ENCODE measurements at regions not wholly inside any gene's neighbourhood (a gene's known extent, or its start where the extent isn't known, plus 50 kb on each side); places are given as distances from the start of the nearest gene placed in this dataset.

DNA sequence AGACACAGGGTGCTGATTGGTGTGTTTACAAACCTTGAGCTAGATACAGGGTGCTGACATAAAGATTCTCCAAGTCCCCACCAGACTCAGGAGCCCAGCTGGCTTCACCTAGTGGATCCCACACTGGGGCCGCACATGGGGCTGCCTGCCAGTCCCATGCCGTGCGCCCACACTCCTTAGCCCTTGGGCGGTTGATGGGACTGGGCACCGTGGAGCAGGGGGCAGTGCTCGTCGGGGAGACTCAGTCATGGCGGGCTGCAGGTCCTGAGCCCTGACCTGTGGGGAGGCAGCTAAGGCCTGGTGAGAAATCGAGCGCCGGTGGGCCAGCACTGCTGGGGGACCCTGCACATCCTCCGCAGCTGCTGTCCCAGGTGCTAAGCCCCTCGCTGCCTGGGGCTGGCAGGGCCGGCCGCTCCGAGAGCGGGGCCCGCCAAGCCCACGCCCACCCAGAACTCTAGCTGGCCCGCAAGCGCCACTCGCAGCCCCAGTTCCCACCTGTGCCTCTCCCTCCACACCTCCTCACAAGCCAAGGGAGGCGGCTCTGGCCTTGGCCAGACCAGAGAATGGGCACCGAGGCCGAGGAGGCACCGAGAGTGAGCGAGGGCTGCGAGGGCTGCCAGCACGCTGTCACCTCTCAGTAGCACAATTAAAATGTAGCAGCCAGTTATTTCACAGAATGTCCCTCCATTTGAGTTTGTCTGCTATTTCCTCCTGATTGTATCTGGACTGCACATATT lies 76.1 kb upstream of the PNPLA4 start:
- TF ChIP-seq, protein P1, sequence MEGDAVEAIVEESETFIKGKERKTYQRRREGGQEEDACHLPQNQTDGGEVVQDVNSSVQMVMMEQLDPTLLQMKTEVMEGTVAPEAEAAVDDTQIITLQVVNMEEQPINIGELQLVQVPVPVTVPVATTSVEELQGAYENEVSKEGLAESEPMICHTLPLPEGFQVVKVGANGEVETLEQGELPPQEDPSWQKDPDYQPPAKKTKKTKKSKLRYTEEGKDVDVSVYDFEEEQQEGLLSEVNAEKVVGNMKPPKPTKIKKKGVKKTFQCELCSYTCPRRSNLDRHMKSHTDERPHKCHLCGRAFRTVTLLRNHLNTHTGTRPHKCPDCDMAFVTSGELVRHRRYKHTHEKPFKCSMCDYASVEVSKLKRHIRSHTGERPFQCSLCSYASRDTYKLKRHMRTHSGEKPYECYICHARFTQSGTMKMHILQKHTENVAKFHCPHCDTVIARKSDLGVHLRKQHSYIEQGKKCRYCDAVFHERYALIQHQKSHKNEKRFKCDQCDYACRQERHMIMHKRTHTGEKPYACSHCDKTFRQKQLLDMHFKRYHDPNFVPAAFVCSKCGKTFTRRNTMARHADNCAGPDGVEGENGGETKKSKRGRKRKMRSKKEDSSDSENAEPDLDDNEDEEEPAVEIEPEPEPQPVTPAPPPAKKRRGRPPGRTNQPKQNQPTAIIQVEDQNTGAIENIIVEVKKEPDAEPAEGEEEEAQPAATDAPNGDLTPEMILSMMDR (conservative IDR thresholded peaks at IDR 0.05; ENCODE audit: low read length) = no peak
- no peak for TF ChIP-seq EZH2phosphoT487 (IDR thresholded peaks at IDR 0.05; ENCODE audit: borderline replicate concordance, low read depth, low read length)

Measured in OCI-LY7 (cell line).